ENCODE measurements at regions not wholly inside any gene's neighbourhood (a gene's known extent, or its start where the extent isn't known, plus 50 kb on each side); places are given as distances from the start of the nearest gene placed in this dataset.

GRCh38 chr4:140281828-140282552 is 91.5 kb upstream of the SCOC start:
- DNase-seq (ENCODE audit: low read depth in 2 of 2), result no peak

DNA sequence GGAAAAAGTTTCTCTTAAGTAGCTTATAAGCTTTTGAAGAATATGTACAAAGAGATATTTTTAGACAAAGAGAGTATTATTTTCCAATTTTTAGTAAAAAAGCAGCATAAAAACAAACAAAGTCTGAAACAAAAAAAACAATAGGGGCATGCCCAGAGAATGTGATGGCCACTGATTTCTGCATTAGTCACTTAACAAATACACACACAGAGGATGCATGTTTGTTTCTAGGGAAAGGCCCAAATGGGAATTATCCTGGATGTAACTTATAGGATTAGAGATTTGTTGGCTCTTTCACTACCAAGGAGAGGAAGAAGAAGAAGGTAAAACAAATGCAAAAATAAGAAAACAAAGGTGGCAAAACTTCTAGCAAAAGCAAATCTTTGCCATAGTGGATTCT is 95.9 kb upstream of the SCOC start:
- no peak for DNase-seq (ENCODE audit: low read depth in 2 of 2)

DNA sequence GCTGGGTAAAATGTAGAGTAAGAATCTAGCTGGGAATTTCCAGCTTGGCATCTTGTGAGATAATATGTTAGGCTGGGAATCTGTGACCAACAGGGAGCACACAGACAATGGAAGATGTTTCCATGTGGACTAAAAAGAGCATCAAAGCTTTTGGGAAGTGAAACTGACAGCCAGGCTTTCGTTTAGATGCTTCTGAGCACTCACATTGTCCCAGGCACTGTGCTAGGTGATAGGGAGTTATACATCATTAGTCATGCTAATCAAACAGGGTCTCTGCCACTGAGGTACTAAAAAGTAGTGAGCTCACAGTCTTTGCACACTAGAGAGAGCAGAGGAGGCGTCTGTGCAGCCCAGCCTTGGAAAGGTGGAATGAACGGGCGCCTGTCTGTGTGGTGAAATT is 101.9 kb upstream of the SCOC start:
- no peak for DNase-seq (ENCODE audit: low read depth in 2 of 2)

GRCh38 chr4:140269369-140269768 is 104.1 kb upstream of the SCOC start:
- DNase-seq (ENCODE audit: low read depth in 2 of 2), result no peak

DNA sequence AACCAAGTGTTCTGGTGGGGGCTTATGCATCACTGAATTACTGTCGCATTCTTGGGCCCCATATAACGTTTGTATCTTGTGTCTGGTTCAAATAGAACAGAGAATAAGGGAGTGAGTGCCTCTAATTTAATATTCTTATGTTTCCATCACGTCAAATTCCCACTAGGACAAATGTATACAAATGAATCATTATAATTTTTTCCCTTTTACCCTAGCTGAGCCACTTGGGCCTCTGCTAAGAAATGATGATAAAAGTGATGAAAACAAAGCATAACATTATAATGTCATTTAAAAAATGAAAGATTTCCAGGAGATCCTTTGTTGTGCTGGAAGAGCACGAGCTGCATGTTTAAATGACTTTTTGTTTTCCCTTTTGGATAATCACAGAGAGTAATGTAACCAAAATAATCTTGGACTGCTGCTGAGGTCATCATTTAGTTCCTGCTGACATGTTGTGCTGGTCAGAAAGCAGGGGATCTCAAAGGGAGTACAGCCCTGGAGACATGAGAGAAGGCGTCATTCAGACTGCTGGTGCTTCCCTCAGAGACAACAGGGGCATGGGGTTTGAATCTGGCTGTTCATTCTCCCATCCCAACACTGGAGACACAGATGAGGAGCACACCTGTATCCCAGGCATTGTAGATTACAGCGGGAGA is 105.1 kb upstream of the SCOC start:
- no peak for DNase-seq (ENCODE audit: low read depth in 2 of 2)

DNA sequence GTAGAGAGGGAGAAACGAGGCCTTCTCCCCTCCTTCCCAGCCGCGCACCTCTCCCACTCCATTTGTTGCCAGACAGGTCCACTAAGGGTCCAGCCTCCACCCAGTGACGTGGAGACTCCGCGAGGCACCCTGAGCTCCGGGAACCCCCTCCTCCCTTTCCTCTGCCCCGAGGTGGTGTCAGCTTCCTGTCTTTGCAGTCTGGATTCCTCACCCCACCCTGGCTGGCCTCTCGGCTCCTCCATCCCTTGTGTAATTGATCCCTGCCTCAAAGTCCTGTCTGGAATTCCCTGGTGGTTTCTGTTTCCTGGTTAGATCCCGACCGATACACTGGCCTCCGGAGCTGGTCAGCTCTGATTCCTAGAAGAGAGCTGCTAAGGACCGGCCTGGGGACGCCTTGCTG is 105.9 kb upstream of the SCOC start:
- no peak for DNase-seq (ENCODE audit: low read depth in 2 of 2)

GRCh38 chr4:140266958-140267568 is 106.4 kb upstream of the SCOC start:
- no peak for DNase-seq (ENCODE audit: low read depth in 2 of 2)

- no peak for DNase-seq (ENCODE audit: low read depth in 2 of 2)
Measured at GRCh38 chr4:140260227-140260626, 106.2 kb upstream of the MAML3 start.

DNA sequence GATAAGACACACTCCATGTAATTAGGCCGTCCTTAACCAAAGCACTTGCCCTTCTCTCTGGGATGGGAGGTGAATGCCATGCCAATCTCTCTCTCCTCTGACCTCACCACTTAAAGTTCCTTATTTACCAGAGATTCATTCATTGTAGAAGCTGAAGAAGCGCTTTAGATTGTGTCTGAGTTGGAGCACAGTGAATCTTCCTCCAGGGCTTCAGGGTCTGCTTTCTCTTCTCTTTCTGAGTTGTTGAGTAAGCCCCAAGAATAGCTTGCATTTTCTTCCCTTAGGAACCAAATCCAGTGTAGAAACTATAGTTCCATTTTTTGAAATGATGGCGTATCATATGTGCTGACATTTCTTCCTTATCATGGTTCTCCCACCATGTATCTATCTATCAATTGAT is 104.5 kb upstream of the MAML3 start:
- DNase-seq (ENCODE audit: low read depth in 2 of 2), result no peak

- DNase-seq (ENCODE audit: low read depth in 2 of 2), result no peak
Measured at GRCh38 chr4:140257461-140258305, 103.7 kb upstream of the MAML3 start.

GRCh38 chr4:140256941-140257340 is 103.0 kb upstream of the MAML3 start:
- no peak for DNase-seq (ENCODE audit: low read depth in 2 of 2)

DNA sequence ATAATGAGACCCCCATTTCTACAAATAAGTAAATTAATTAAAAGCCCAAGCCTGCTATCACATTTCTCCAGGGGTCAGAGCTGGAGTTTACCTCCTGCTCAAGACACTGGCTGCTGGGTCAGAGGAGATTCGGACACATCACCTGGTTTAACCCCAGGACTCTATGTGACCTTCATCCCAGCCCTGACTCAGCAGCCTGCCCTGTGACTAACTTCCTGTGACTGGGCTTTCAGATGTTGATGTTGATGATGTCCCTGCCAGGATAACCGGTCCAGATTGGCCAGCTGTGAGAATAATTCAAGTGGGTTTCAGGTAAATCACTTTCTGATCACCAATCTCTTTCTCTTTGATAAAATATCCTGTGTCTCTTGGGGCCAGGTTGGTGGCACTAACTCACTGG is 102.4 kb upstream of the MAML3 start:
- no peak for DNase-seq (ENCODE audit: low read depth in 2 of 2)

- DNase-seq (ENCODE audit: low read depth in 2 of 2), result no peak
Measured at GRCh38 chr4:140255927-140256326, 101.9 kb upstream of the MAML3 start.

- no peak for DNase-seq (ENCODE audit: low read depth in 2 of 2)
Measured at GRCh38 chr4:140255467-140255866, 101.5 kb upstream of the MAML3 start.

GRCh38 chr4:140254651-140255299 is 100.8 kb upstream of the MAML3 start:
- no peak for DNase-seq (ENCODE audit: low read depth in 2 of 2)

- no peak for DNase-seq (ENCODE audit: low read depth in 2 of 2)
Measured at GRCh38 chr4:140253556-140254027, 99.6 kb upstream of the MAML3 start.

GRCh38 chr4:140252742-140253555 is 99.0 kb upstream of the MAML3 start:
- peak; percentile 58 to 69 for DNase-seq (ENCODE audit: low read depth in 2 of 2)

DNA sequence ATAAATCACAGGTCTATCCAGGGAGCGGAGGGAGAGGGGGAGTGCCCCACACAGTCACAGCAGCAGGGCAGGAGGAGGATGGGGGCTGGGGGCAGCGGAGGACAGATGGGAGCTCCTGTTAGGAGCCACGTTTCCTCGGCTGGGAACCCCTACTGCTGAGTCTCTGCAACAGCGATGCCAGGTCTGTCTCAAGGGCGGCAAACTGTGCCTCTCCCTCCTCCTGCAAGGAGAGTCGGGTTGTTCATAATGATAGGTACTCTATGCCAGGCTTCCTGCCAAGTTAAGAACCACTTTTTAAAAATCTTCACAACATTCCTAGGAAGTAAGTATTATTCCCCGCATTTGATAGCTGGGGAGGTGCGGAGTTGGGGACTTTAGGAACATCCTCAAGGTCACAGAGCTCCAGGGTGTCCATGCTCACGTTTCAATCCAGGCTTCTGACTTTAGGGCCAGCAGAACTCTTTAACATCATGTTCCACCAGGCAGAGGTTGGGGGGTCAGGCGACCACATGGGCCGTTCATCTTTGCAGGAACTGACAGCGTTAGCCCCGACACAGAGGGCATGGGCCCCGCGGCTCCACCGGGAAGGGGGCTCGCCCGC is 98.3 kb upstream of the MAML3 start:
- DNase-seq (ENCODE audit: low read depth in 2 of 2), result no peak

DNA sequence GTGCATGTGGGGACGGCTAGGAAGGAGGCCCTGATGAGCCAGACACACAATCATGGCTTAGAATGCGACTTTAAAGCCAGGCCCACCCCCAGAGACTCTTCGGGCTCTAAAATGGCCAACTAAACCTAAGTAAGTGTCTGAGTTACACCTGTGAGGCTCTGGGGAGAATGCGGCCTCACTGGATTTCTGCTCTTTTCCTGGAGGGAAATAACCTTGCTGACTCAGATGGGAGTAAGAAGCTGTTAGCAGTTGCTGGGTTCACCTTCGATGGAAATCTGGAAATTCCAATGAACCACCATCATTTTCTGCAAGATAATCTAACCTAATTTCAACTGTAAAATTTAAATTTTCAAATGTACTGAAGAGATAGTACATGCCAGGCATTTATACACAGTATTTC is 97.6 kb upstream of the MAML3 start:
- DNase-seq (ENCODE audit: low read depth in 2 of 2), result no peak

- DNase-seq (ENCODE audit: low read depth in 2 of 2), result no peak
Measured at GRCh38 chr4:140250989-140251552, 97.1 kb upstream of the MAML3 start.
